Caco-2 (cell line): ENCODE measurements at regions not wholly inside any gene's neighbourhood (a gene's known extent, or its start where the extent isn't known, plus 50 kb on each side); places are given as distances from the start of the nearest gene placed in this dataset.

ENCODE experiments used
- BruUV-seq: library from RNA; stranded (reverse); fragments of 400-500 nt; replicated peaks from 2 replicates; lab custom pipeline; 2021; lab: Mats Ljungman, UMichigan
- CTCF ChIA-PET: fragments of 300-600 bp; sonication (Branson Sonifier 250); formaldehyde crosslinking; loops from one replicate; lab custom pipeline; 2022; ENCODE audit warnings: antibody characterized with exemption; lab: Charles Lee
- POLR2A ChIA-PET: fragments of 300-600 bp; sonication (Branson Sonifier 250); formaldehyde crosslinking; loops from one replicate; lab custom pipeline; 2022; ENCODE audit warnings: antibody characterized with exemption; lab: Charles Lee
- DNase-seq, 2 experiments: peaks; one replicate each; pipeline versions ENCODE4 v3.0.0 to v3.0.0-alpha.2; 2020 to 2022
- H3K27me3 ChIP-seq: replicated peaks from 2 replicates; pipeline ENCODE4 v1.6.0; 2011; ENCODE audit warnings: low read length; ENCODE audit not compliant: control insufficient read depth, insufficient read depth
- H3K36me3 ChIP-seq: 2 replicates; pipeline ENCODE4 v1.5.1; 2011; ENCODE audit warnings: low read length; ENCODE audit not compliant: control insufficient read depth, insufficient read depth
- H3K4me1 ChIP-seq: fragments of 250-450 bp; sonication (Bioruptor Pico); 2 replicates; pipeline ENCODE4 v1.5.1; 2020; ENCODE audit warnings: mild to moderate bottlenecking
- H3K4me3 ChIP-seq: 2 replicates; pipeline ENCODE4 v1.5.1; 2011; ENCODE audit warnings: low read depth, mild to moderate bottlenecking, control low read depth, low read length
- H3K9me3 ChIP-seq: fragments of 250-450 bp; sonication (Bioruptor Pico); 2 replicates; pipeline ENCODE4 v1.5.1; 2020; ENCODE audit warnings: mild to moderate bottlenecking, moderate library complexity
- H3K27ac Mint-ChIP-seq: one replicate; pipeline ENCODE4 v1.8.0; 2022; ENCODE audit warnings: mixed read lengths; ENCODE audit not compliant: unreplicated experiment
- H3K27me3 Mint-ChIP-seq: one replicate; pipeline ENCODE4 v1.8.0; 2022; ENCODE audit warnings: mixed read lengths; ENCODE audit not compliant: insufficient read depth, unreplicated experiment
- H3K36me3 Mint-ChIP-seq: one replicate; pipeline ENCODE4 v1.8.0; 2022; ENCODE audit warnings: mild to moderate bottlenecking, mixed read lengths; ENCODE audit not compliant: insufficient read depth, unreplicated experiment
- H3K4me1 Mint-ChIP-seq: one replicate; pipeline ENCODE4 v1.8.0; 2022; ENCODE audit warnings: low read depth, mixed read lengths; ENCODE audit not compliant: unreplicated experiment
- H3K4me3 Mint-ChIP-seq: one replicate; pipeline ENCODE4 v1.8.0; 2022; ENCODE audit warnings: mild to moderate bottlenecking, moderate library complexity, mixed read lengths; ENCODE audit not compliant: unreplicated experiment
- H3K9me3 Mint-ChIP-seq: one replicate; pipeline ENCODE4 v1.8.0; 2022; ENCODE audit warnings: mixed read lengths; ENCODE audit not compliant: unreplicated experiment
- CTCF ChIP-seq, 2 experiments: fragments of 200-600 bp in 1 of 2; IDR thresholded peaks; 1 replicate in 1 of 2; 2 replicates in 1 of 2; pipeline versions ENCODE4 v1.5.1 to v1.8.0; 2011 to 2022; ENCODE audit warnings: antibody characterized with exemption in 1 of 2, control low read depth in 1 of 2, inconsistent platforms in 1 of 2, low read depth in 1 of 2, low read length in 1 of 2, mild to moderate bottlenecking in 1 of 2, moderate library complexity in 1 of 2; ENCODE audit not compliant: insufficient read depth in 1 of 2, severe bottlenecking in 1 of 2, unreplicated experiment in 1 of 2
- intact Hi-C: fragments of 100-400 bp; cut with micrococcal nuclease; formaldehyde crosslinking; loops from one replicate; pipeline ENCODE4 v1.10.0; 2022; ENCODE audit not compliant: unreplicated experiment

GRCh38 chr14:87055007-87055406, 938.0 kb downstream of the GALC start:
- no TSS peak for BruUV-seq
- Mint-ChIP-seq H3K9me3 (no peaks in the 10 kb centered on the region), H3K27ac (no peak overlapping the region), H3K36me3 (no peaks in the 10 kb centered on the region), H3K27me3 (no peaks in the 10 kb centered on the region), H3K4me1 (no peaks in the 10 kb centered on the region), H3K4me3 (no peak overlapping the region)
- DNase-seq: no peak
- no peaks in the 10 kb centered on the region for H3K9me3 ChIP-seq
- no peaks in the 10 kb centered on the region for H3K36me3 ChIP-seq
- H3K4me1 ChIP-seq: no peaks in the 10 kb centered on the region
- no peak overlapping the region for H3K4me3 ChIP-seq
- intact Hi-C loops: no loop called here
- H3K27me3 ChIP-seq: no peaks in the 10 kb centered on the region
- ChIA-PET POLR2A (no interaction called here), CTCF (no interaction called here)
- no peak for TF ChIP-seq CTCF (IDR thresholded peaks at IDR 0.05; ENCODE audit: insufficient read depth in 1 of 2, low read depth in 1 of 2, low read length in 1 of 2, severe bottlenecking in 1 of 2, unreplicated experiment in 1 of 2)

GRCh38 chr14:87052646-87053225, 940.2 kb downstream of the GALC start:
- no peaks in the 10 kb centered on the region for H3K36me3 Mint-ChIP-seq
- H3K9me3 Mint-ChIP-seq: no peaks in the 10 kb centered on the region
- no peak for DNase-seq
- H3K36me3 ChIP-seq: no peaks in the 10 kb centered on the region
- H3K4me3 Mint-ChIP-seq: no peak overlapping the region
- CTCF ChIA-PET: no interaction called here
- no TSS peak for BruUV-seq
- intact Hi-C loops: loop anchor here (5.0 kb wide), 1 partner anchor 150 kb away; no protein-coding TSS in a partner anchor
- no peaks in the 10 kb centered on the region for H3K4me1 ChIP-seq
- no peaks in the 10 kb centered on the region for H3K27me3 ChIP-seq
- no peaks in the 10 kb centered on the region for H3K27me3 Mint-ChIP-seq
- no peak overlapping the region for H3K4me3 ChIP-seq
- H3K4me1 Mint-ChIP-seq: no peaks in the 10 kb centered on the region
- POLR2A ChIA-PET: no interaction called here
- no peaks in the 10 kb centered on the region for H3K9me3 ChIP-seq
- no peak for TF ChIP-seq CTCF (IDR thresholded peaks at IDR 0.05; ENCODE audit: insufficient read depth in 1 of 2, low read depth in 1 of 2, low read length in 1 of 2, severe bottlenecking in 1 of 2, unreplicated experiment in 1 of 2)
- no peak overlapping the region for H3K27ac Mint-ChIP-seq

DNA sequence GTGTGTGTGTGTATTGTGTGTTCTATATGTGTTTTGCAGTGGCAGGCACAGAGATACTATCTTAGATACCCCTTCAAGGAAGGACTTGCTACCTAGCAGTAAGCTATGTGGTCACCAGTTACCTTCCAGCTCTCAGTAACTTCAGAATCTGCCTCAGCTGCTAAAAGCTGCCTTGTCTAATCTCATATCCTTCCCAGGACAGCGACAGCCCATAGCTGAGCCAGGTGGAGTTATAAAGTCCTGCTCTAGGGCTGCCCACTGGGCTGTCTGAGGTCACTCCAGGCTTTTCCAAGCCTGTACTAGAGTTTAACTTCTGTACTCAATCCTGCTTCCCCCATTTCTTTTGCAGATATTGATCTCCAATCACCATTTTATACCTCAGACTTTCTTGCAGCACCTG, 942.6 kb downstream of the GALC start:
- H3K36me3 Mint-ChIP-seq: no peaks in the 10 kb centered on the region
- no peaks in the 10 kb centered on the region for H3K4me1 Mint-ChIP-seq
- H3K4me3 ChIP-seq: no peak overlapping the region
- H3K9me3 Mint-ChIP-seq: no peaks in the 10 kb centered on the region
- TF ChIP-seq CTCF (IDR thresholded peaks at IDR 0.05; ENCODE audit: insufficient read depth in 1 of 2, low read depth in 1 of 2, low read length in 1 of 2, severe bottlenecking in 1 of 2, unreplicated experiment in 1 of 2): no peak
- no peak overlapping the region for H3K27ac Mint-ChIP-seq
- BruUV-seq: no TSS peak
- H3K27me3 ChIP-seq: no peaks in the 10 kb centered on the region
- CTCF ChIA-PET: interaction anchor here (1.3 kb wide), 1 partner anchor 89 kb away, joined by 7 read pairs; no protein-coding TSS in a partner anchor
- no peak overlapping the region for H3K4me3 Mint-ChIP-seq
- DNase-seq: no peak
- peaks cover 8% of the 10 kb centered on the region for H3K27me3 Mint-ChIP-seq
- H3K36me3 ChIP-seq: no peaks in the 10 kb centered on the region
- POLR2A ChIA-PET: no interaction called here
- H3K9me3 ChIP-seq: no peaks in the 10 kb centered on the region
- intact Hi-C loops: loop anchor here (1.0 to 5.0 kb wide), 4 partner anchors 30 to 566 kb away; no protein-coding TSS in a partner anchor
- H3K4me1 ChIP-seq: no peaks in the 10 kb centered on the region
